ENCODE measurements at regions not wholly inside any gene's neighbourhood (a gene's known extent, or its start where the extent isn't known, plus 50 kb on each side); places are given as distances from the start of the nearest gene placed in this dataset.

- DNase-seq = no peak
Observed at GRCh38 chr10:21246178-21246577, 279.3 kb downstream of the SKIDA1 start.

DNA sequence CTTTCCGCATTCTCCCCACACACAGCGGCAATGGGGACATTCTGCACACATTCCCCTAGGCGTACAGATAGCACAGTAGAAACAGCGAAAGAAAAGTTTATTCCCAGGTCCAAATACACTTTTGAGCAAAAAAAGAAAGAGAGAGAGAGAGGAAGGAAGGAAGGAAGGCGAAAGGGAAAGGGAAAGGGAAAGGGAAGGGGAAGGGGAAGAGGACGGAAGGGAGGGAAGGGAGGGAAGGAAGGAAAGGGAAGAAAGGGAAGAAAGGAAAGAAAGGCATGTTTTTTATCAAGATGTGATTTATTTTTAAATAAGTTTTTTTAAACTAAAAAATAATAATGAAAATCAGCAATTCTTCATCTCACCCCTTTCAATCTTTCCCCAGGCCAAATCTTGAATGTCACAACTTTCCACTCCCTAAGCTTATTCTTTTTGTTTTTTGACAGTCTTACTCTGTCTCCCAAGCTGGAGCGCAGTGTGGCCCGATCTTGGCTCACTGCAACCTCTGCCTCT, 281.7 kb downstream of the SKIDA1 start:
- no peak for DNase-seq

GRCh38 chr10:21242915-21243314, 282.6 kb downstream of the SKIDA1 start:
- DNase-seq = no peak

GRCh38 chr10:21238717-21239116, 286.8 kb downstream of the SKIDA1 start:
- DNase-seq = no peak

- DNase-seq = no peak
Observed at GRCh38 chr10:21238044-21238443, 287.4 kb downstream of the SKIDA1 start.

- no peak for DNase-seq
Observed at GRCh38 chr10:21234761-21235160, 290.7 kb downstream of the SKIDA1 start.

DNA sequence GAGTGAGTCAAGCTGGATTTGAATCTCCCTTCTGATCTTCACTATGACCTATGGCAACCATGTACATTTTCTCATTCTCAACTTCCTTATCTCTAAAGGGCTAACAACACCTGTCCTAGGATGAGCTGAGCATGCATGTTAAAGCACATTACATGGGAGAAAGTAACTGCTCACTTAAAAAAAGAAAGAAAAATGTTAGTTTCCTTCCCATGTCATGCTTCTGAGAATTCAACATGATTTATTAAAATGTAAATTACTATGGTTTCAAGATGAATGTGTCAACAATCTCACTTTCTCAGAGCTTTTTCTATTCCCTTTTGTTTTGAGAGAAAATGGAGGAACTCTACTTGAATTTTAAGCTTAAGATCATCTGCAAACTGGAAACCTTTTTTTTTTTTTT, 295.3 kb downstream of the SKIDA1 start:
- no peak for DNase-seq

- no peak for DNase-seq
Observed at GRCh38 chr10:21217748-21218367, 307.6 kb downstream of the SKIDA1 start.

DNA sequence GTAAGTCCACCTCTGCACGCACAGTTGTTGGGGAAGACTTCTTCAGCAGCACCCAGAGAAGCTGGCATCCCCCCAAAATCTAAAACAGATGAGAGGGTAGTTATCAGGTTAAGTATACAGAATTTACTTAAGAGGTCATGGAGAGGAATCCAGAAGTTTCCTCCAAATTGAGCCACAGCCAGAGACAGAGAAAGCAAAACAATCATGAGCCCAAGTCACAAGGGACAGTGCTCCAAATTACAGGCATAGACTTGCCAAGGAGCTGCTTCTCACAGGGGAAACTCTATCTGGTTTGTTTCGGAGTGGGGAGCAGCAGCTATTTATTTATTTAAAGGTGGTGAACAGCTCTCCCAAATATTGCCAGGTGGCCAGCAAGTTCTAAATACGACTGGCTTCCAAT, 308.4 kb downstream of the SKIDA1 start:
- DNase-seq = no peak

- DNase-seq = no peak
Observed at GRCh38 chr10:21214329-21214728, 311.2 kb downstream of the SKIDA1 start.

- DNase-seq = no peak
Observed at GRCh38 chr10:21213381-21213780, 312.1 kb downstream of the SKIDA1 start.

DNA sequence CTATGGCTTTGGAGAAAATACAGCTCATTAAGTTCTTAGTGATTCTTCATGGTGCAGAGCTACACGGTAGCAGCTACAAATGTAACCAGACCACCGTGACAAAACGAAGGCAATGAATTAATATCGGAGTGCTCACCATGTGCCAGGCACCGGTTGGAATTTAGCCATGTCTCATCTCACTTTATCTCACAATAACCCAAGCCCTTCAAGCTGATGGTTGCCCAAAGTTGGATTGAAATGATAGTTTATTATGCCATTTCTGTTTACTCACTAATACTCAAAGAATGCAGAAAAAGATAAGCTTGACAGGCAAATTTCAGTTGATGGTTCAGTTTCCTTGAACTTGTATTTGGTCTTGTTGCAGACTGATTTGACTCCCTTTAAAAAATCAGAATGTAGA, 312.6 kb downstream of the SKIDA1 start:
- no peak for DNase-seq

- no peak for DNase-seq
Observed at GRCh38 chr10:21212348-21212747, 313.1 kb downstream of the SKIDA1 start.

- DNase-seq = no peak
Observed at GRCh38 chr10:21209495-21209894, 312.4 kb upstream of the NEBL start.

DNA sequence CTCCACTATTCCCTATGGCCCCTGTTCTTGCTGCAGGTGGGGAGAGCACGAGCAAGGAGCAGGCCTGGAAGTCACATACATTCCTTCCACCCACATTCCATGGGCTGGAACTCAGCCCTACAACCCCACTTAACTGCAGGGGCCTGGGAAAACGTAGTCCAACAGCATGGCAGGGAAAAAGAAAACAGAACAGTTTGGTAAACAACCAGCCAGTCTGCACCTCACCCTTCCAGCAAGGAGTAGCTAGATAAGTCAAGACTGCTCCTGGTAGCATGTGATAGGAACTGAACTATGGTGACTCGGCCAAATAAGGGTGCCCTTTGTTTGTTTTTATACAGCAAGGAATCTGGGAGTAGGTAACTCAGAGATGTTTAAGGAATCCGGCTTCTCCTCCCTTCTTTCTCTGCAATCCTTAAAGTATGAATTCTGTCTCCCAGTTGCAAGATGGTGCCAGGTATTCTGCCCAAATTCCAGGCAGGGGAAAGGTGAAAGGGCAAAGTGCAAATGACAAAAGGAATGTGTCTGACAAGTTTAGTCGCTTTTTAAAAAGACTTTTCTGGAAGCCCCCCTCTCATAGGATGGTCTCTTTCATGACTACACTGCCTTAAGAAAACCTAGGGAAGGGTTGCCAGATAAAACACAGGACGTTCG, 311.7 kb upstream of the NEBL start:
- no peak for DNase-seq

- no peak for DNase-seq
Observed at GRCh38 chr10:21207852-21208646, 310.9 kb upstream of the NEBL start.

DNA sequence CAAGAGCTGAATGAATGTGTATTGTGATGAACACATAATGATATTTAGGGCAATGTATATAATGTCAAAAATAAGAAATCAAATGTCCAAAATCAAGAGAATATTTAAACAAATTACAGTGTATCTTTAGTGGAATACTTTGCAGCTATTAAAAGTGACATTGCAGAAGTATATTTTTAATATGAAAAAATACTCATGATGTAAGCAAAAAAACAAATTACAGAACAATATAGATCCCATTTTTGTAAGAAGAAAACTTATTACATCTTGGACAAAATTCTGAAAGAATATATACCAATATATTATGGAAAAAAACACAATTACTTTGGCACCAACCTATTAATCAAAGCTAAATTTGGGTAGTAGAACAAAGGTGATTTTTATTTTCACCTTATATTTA, 308.2 kb upstream of the NEBL start:
- DNase-seq = no peak

- no peak for DNase-seq
Observed at GRCh38 chr10:21203473-21204107, 306.5 kb upstream of the NEBL start.

GRCh38 chr10:21202776-21203462, 305.8 kb upstream of the NEBL start:
- no peak for DNase-seq

GRCh38 chr10:21199501-21199900, 302.4 kb upstream of the NEBL start:
- DNase-seq = no peak

GRCh38 chr10:21197838-21198237, 300.7 kb upstream of the NEBL start:
- no peak for DNase-seq

- DNase-seq = no peak
Observed at GRCh38 chr10:21196822-21197395, 299.8 kb upstream of the NEBL start.

DNA sequence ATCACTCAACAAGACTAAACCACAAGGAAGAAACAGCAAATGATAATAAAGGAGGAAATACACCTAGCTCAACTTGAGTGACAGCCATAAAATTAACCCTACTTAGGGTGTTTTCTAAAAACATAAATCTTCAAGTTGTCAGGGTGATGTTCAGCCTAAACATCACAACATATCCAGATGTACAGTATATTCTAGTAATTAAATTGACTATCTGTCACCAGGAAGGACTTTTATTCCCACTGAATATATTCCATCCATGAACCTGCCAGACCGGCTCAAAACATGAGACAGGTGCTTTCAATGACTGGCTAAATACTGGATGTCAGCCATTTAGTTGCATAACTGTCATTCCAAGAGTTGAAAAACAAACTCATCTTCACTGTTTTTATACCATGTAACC, 298.1 kb upstream of the NEBL start:
- no peak for DNase-seq
